CD4-positive, alpha-beta T cell treated with Interleukin-4 for 4 hours (primary cell): ENCODE measurements at regions not wholly inside any gene's neighbourhood (a gene's known extent, or its start where the extent isn't known, plus 50 kb on each side); places are given as distances from the start of the nearest gene placed in this dataset.
"Not testable (repeated sequence)": the region's sequence is repeated elsewhere in the genome, so short reads cannot be mapped to it uniquely, and the experiment has no call there.

Experiments
- DNase-seq: peaks from one replicate; pipeline ENCODE4 v3.0.0-alpha.2; 2020

DNA sequence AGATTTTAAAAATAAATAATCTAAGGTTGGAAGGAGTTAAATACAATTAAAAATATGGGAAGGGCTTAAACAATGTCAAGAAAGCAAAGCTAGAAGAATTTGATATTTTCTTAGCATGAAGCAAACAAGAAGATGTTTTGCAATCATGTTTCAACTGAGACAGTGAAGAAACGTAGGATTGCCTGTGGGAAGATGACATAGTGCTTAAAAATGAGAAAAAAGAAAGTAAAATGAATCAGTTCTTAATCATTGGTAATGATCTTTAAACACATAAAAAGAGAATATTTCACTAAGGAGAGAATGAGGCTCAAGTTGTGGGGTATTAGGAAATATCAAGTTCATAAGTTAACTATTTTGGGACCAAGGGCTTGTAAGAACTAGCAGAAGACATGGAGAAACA lies 855.0 kb downstream of the METTL15 start:
- no peak for DNase-seq

DNA sequence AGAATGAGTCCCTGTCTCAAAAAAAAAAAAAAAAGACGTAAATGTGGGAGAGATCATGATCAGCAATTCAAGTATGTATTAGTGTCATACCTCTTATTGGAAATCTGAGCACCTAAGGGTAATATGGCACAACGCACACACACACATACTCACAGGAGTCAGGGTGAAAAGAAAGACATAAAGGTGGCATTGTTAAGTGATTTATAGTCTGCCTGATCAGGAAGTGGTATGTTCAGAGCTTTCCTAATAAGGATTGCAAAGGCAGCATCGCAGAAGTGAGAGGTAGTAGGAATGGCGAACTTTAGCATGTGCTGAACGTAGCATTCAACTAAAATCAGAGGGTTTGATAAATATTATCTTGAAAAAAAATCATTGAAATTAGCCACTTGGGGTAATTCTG lies 854.3 kb downstream of the METTL15 start:
- DNase-seq: no peak

GRCh38 chr11:28961726-28962125 lies 853.5 kb downstream of the METTL15 start:
- DNase-seq: no peak

DNA sequence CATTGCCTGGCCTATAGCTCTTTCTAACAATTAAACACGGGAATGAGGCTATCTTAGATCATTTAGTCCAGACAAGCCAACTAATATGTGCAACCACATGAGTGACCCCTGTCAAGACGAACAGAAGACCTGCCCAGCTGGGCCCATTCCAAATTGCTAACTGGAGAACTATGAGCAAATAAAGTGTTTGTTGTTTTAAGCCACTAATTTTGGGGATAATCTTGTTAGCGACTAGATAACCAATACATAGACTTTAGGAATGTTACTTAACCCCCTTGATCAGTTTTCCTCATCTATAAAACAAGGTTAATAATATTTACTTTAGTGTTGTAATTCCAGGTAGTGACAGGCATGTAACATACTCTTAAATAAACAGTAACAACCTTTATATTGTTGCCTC lies 848.3 kb downstream of the METTL15 start:
- DNase-seq: no peak

DNA sequence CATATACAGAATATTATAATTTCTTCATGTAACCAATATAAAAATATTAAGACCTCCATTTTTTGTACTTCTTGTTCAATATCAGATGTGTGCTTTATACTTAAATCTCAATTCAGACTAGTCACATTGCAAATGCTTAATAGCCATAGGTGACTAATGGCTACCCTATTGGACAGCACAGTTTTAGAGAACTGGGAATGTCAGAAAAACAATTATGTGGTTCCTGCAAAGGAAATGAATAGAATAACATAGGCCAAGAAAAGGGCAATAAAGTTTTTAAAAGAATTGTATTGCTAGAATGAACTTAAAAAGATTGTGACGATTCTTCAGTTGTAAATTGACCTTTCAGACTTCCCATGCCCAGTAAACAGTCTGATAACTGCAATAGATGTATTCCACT lies 843.0 kb downstream of the METTL15 start:
- no peak for DNase-seq

- no peak for DNase-seq
Observed at GRCh38 chr11:28939381-28939780, 831.2 kb downstream of the METTL15 start.

DNA sequence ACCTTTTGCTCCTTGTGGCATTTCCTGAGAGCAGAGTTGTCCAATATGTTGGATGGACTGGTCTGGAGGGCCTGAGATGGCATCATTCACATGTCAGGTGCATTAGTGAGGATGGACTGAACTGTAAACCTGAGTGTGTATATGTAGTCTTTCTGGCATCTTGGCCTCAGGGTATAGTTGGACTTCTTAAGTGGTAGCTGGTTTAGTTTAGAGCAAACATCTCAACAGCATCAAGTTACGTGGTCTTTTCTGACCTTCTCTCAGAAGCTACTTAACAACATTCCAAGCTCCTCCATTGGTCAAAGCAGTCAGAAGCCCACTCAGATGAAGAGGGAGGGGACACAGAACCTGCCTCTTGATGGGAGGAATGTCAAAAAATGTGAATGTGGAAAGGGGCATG lies 829.9 kb downstream of the METTL15 start:
- no peak for DNase-seq

GRCh38 chr11:28932940-28933339 lies 824.8 kb downstream of the METTL15 start:
- no peak for DNase-seq

DNA sequence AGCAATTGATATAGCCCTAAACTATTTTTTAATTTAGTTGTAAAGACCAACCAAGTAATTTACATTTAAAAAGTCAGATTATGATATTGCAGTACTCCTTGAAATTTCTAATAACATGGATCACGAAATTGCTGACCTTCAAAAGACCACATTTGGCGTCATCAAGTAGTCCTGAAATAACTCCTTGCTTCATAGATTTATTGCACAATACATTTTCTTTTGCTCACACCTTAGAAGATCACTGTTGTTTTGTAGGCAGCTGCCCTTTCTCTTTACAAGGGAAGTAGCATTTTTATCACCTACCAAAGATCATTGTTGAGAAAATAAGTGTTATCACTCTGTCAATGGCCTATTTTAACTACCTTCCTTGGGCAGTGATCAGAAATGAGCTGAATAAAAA lies 815.8 kb downstream of the METTL15 start:
- DNase-seq: no peak

- DNase-seq: no peak
Observed at GRCh38 chr11:28922386-28922981, 814.3 kb downstream of the METTL15 start.

DNA sequence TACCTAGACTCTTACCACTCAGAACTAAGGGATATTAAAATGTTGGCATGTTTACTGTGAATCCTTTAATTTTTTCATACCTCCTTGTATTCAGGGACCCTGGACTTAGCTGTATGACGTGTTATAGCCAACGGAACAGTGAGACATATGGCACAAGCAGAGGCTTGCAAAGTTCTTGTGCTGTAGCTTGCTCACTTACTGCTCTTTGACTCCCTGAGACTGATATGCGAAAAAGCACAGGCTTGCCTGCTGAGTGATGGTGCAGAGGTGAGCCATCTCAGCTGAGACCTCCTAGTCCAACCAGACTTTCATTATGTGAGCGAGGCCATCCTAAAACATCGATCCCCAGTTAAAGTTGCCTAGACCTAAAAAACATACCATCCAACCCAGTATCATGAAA lies 811.0 kb downstream of the METTL15 start:
- no peak for DNase-seq

DNA sequence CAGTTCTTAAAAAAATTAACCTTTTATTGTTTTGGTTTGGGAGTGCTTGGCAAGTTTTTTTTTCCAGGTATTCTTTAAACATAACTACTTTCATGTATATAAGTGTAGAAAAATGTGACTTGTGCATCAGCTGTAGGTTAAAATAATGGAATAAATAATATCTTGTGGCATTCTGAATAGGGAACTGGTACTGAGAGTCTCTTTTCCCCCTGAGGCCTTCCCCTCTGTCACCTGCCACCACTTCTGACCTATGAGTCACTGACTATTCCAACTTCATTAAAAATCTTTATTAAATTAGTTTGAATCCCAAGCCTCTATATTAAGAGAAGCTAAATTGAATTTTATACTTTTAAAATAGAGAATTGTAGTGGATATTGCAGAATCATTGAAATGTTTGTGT lies 805.7 kb downstream of the METTL15 start:
- DNase-seq: no peak

GRCh38 chr11:28911829-28912228 lies 803.6 kb downstream of the METTL15 start:
- no peak for DNase-seq

- no peak for DNase-seq
Observed at GRCh38 chr11:28910926-28911325, 802.7 kb downstream of the METTL15 start.

- no peak for DNase-seq
Observed at GRCh38 chr11:28903716-28904115, 795.5 kb downstream of the METTL15 start.

- DNase-seq: no peak
Observed at GRCh38 chr11:28900427-28900826, 792.2 kb downstream of the METTL15 start.

DNA sequence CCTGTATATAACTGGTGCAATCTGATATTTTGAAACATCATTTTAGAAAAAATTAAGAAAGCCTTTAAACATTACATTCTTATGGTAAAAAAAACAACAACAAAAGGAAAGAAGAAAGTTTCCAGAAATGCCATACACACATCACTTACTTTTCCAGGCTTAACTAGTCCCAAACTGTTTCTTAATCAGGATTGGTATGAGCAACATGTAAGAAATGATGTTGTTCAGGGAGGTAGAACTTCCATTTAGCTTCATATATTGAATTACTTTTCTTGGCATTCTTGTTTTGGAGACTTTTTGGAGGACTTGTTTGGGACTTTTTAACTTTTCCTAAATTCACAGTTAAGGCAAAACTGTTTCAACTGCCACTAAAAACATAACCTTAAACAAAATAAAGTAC lies 791.5 kb downstream of the METTL15 start:
- DNase-seq: no peak

- DNase-seq: not testable (repeated sequence)
Observed at GRCh38 chr11:28890601-28891040, 782.4 kb downstream of the METTL15 start.

- no peak for DNase-seq
Observed at GRCh38 chr11:28887681-28888080, 779.5 kb downstream of the METTL15 start.

DNA sequence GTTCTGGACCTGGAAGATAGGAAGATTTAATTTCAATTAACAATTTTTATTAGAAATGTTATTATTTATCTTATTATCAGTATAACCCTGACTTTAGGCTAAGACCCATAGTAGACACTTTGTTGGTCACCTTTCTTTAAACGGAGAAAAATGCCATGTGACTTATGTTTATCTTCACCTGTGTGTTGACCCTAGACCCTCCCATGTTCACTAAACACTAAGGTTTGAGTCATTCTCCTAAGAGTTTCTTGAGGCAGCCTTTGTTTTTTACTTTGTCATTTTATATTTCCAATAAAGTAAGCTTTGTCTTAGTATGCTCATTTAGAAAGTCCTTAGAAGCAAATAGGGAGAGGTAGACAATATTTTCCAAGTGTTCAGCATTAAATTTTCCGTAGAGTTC lies 771.7 kb downstream of the METTL15 start:
- DNase-seq: no peak

- DNase-seq: no peak
Observed at GRCh38 chr11:28878025-28878424, 769.8 kb downstream of the METTL15 start.

- no peak for DNase-seq
Observed at GRCh38 chr11:28877340-28877739, 769.2 kb downstream of the METTL15 start.

GRCh38 chr11:28874706-28875105 lies 766.5 kb downstream of the METTL15 start:
- no peak for DNase-seq

- DNase-seq: no peak
Observed at GRCh38 chr11:28871090-28871489, 762.9 kb downstream of the METTL15 start.

GRCh38 chr11:28863422-28863821 lies 755.2 kb downstream of the METTL15 start:
- DNase-seq: no peak

DNA sequence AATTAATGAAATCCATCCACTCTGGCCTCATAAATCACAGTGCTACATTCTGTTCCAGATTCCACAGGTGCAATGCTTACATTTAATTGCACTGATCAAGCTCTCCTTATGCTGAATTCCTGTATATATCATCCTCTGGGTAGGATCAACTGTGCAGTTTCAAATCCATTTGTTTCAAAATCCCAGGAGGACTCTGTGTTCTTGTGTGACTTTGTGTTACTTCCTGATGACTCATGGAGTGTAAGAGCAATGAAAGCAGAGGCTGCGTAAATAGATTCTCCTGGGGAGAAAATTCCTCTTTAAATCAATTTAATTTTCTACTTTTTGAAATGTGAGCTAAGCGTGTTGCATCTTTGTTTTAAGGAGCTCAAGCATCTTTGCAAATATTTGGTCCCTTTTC lies 752.7 kb downstream of the METTL15 start:
- DNase-seq: no peak
